ENCODE measurements at regions not wholly inside any gene's neighbourhood (a gene's known extent, or its start where the extent isn't known, plus 50 kb on each side); places are given as distances from the start of the nearest gene placed in this dataset.

DNA sequence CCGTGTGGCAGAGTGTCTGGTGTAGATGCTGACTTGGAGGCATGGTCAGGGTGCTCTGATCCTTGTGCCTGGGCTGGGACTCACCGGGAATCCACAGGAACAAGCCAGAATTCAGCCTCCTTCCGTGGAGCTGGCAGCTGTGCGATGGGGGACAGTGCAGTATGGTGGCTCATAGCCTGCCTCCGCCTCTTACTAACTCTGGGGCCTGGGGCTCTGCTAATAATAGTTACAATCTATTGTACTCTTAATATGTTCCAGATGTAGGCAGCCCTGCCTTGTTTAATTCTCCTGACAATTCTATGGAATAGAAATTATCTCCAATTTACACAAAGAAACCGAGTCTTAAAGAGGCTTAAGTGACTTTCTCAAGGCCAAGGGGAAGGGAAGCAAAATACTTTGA lies 77.6 kb downstream of the PCDH1 start:
- DNase-seq (ENCODE audit: low read depth), result peak; percentile 76

DNA sequence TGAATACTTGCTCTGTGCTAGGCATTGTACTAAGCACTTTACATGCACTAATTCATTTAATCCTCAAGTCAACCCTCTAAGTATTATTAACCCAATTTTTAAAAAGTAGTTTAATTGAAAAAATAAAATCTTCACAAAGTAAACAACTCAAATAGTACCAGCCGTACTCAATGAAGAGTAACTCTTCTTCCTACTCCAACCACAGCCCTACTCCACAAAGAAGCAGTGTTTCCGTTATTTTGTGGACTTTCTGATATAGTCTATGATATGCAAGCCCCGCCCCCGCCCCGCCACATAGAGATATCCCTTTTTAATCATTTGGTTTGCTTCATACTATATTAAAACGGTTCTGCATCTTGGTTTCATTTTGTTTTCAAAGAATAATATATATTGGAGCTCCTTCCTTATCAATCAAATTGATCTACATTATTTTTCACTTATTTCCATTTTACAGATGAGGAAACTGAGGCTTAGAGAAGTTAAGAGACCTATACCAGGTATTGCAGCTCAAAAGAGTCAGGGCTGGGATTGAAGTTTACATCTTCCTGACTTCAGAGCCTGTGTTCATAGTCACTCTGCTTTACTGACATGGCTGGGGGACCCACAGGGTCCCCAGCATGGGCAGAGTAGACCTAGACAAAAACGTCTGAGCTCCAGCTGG lies 78.6 kb downstream of the PCDH1 start:
- DNase-seq (ENCODE audit: low read depth), result no peak

DNA sequence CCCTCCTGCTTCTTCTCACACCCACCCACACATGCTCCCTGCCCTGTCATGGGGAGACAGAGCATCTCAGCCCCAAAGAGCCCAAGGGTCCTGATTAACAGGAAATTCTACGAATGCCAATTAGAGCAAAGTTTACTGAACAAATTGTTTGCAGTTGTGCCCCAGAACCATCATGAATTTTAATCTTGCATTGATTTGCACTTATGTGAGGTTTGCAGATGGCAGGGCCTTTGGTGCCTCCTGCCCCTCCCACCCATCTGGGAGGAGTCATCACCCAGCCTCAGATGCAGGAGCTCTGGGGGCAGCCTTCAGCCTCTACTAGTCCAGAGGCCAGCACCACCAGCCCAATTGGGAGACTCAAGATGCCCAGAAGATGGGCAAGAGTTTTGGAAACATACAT lies 80.8 kb downstream of the PCDH1 start:
- DNase-seq (ENCODE audit: low read depth), result no peak

DNA sequence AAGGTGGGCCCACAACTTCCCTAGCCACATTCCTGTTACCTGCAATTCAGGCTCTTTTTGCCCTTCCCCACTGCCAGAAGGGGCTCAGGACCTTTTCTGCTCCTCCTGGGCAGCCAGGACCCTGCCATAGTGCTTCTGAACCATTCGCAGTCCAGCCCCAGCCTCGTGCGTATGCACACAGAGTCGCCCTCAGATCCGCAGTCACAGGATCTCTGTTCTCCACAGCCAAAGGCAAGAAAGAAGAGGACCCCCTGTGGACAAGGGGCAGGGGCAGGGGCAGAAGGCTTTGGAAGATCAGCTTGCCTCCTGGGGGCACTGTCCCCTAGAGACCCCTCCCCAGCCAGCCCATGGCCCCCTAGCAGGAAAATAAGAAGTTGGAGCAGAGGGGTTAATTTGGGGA lies 82.8 kb downstream of the PCDH1 start:
- DNase-seq (ENCODE audit: low read depth), result no peak

DNA sequence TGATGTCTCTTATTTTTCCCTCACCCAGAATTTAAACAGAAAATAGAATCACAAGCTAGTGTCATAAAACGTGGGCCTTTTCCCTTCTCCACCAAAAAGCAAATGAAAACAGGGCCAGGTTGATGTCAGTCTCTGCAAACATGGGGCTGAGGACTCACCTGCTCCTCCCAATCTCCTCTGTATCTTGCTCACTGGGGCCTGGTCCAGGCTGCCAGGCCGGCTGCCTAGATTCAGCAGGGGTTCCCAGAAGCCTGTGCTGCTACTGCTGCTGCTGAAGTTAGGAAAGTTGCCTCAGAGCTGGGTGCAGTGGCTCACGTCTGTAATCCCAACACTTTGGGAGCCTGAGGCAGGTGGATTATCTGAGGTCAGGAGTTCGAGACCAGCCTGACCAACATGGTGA lies 84.3 kb downstream of the PCDH1 start:
- DNase-seq (ENCODE audit: low read depth), result no peak

DNA sequence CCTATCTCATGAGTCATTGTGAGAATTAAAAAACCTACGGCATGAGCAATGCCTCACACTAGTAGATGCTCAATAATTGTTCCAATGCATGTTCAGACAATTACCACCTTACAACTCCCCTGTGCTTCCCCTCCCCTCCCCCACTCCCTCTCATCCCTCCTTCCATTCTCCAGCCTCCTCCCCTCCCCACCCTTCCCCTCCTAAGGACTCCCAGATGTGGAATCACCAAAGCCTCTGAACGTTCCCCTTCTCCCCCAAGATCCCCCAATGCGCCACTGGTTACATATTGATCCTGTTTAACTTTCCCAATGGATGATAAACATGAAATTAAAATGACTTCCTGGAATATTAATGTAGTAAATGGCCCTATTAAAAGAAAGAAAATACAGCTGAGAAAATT lies 84.8 kb downstream of the PCDH1 start:
- DNase-seq (ENCODE audit: low read depth), result no peak

DNA sequence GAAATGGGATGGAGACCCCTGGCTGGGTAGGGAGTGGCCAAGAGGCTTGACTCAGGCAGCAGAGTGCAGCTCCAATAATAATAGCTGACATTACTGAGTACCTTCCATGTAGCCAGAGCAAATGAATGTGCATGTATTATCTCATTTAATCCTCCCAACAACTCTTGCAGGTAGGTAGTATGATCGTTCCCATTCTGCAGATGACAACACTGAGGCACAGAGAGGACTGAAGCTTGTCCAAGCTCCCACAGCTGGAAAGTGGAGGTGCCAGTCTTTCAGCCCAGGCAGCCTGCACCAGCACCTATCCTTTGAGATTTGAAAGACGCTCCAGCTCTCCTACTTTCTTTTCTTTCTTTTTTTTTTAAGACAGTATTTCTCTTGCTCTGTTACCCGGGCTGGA lies 87.6 kb downstream of the PCDH1 start:
- no peak for DNase-seq (ENCODE audit: low read depth)

DNA sequence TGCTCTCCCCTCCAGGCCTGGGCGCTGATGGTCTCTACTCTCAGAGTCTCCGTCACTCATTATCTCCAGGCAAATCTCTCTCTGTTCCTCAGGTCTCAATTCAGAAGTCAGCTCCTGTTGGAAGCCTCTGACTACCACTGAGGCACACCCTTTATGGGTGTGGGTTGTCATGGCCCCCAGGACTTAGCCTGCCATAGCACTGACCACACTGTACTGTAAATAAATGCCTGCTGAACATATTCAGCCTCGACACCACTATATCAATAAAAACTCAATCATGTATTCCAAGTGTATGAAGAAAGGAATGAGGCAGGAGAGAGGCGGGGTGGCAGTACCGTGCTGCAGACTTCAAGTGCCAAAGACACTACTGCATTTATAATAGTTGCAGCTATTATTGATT lies 88.9 kb downstream of the PCDH1 start:
- DNase-seq (ENCODE audit: low read depth), result no peak

DNA sequence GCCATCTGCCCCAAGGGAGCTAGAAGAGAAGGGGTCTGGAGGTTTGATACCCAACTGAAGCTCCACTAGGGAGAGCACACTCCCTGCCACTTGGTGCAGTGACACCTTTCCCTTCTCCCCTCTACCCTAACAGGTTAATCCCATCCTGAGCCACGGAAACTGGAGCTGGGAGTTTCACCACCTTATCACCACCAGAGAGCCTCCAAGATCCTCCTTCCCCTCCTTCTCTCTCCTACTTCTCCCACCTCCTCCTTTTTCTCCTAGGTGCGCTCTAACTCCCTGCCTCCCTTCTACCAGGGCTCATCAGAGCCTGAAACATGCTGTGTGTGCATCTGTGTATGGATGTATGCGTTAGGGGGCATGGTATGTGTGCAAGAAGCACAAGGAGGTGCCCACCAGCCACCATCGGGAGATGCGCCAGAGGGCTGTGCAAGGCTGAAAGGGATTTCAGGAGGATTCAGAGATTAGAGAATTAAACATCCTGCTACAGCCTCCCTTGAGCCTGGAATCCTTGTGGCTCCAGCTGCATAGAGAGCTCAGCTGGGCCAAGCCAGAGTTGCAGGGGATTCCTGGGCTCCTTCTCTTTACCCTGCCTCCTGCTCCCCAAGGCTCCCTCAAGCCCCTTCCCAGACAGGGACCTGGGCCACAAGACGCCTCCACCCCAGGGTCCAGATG lies 89.8 kb downstream of the PCDH1 start:
- no peak for DNase-seq (ENCODE audit: low read depth)

DNA sequence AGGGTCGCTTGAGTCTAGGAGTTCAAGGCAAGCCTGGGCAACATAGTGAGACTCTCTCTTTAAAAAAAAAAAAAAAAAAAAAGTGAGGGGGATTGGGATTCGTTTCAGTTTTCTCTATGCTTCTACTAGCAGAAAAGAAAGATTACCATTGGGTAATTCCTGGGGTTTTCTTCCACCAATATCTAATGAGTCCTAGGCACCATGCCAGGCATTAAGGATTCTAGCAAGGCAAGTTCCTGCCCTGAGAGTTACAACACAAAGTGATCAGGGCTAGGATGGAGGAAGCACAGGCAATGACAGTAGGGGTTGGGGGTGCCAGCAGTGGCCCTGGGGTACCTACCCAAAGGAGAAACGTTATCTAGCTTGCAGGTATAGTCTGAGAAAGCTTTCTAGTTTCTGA lies 90.8 kb downstream of the PCDH1 start:
- DNase-seq (ENCODE audit: low read depth), result no peak

DNA sequence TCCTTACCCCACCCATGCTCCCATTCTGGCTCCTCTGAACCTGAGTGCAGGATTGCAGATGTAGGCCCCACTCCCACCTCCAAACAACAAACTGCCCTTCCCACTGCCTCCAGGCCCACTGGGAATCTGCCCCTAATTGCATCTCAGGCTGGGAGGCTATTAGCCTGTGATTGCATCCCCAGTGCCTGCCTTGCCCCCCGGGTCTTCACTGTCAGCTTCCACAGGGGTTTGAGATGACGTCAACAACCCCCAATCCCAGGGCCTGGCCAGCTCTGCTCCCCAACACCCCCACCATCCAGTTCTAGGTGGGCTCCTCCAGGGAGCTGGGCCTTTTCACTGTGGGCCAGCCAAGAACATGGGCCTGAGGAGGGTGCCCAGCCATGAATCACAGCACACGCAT lies 91.5 kb downstream of the PCDH1 start:
- DNase-seq (ENCODE audit: low read depth), result no peak

DNA sequence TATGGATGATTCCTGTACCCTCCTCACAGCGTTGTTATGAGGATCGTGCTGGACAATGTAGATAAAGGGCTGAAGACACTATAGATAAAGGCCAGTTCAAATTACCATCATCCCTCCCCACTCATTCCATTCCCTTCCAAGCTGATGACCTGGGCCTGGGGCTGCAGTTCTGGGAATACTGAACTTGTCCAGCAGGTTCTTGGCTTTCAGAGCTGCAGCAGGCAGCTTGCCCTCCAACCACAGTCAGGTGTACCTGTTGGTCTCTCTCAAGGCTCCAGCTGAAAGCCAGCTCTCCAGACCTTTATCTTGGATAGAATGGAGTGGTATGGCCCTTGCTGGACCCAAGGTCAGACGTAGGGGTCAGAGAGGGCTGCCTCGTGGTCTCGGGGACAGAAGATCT lies 92.5 kb downstream of the PCDH1 start:
- no peak for DNase-seq (ENCODE audit: low read depth)

DNA sequence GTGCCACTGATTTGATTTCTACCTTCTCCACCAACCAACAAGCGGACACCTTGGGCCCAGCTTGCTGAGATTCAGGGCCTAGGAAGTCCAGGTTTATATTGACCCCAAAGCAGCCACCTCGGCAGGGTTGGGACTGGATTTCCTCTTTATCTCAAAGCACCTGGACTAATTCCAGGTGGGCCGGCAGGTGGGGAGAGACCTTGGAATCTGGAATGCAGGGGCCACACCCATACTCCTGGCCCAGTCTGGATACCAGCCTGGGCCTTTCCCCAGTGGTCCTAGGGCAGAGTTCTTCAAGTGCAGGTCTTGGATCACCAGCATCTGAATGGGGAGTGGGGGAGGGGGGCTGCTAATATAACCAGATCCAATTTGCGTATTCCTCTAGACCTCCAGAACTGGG lies 93.1 kb downstream of the PCDH1 start:
- DNase-seq (ENCODE audit: low read depth), result no peak

DNA sequence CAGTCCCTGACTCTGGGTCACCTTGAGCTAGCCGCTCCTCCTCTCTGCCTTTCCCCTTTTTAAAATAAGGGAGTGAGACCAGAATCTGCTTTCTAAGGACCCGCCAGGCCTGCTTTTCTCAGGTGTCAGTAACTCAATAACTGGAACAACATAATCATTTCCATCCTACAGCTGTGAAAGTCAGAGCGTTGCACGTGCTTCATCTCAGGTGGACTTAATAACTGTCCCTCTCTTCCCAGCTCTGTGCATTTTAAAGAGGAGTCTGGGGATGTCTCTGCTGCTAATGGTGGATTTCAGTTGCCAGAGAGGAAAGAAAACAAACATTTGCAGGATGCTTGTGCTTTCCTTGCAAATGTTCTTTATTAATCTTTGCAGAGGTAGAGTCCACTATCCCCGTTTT lies 93.7 kb downstream of the PCDH1 start:
- no peak for DNase-seq (ENCODE audit: low read depth)

DNA sequence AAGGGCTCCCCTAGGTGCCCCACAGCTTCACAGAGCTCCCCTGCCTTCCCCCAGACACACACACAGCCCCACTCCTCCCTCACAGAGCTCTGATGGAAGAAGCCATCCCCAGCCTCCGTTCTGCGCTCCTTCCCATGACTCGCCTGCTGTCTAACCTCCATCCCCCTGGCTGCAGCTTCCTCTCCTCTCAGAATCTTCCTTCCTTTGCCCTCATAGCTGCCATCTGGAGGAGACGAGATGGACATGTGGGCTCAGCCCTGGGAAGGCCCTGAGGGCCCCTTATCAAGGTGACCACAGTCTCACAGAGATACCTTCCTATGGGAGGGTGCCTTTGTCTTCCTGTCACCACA lies 94.3 kb downstream of the PCDH1 start:
- DNase-seq (ENCODE audit: low read depth), result no peak

DNA sequence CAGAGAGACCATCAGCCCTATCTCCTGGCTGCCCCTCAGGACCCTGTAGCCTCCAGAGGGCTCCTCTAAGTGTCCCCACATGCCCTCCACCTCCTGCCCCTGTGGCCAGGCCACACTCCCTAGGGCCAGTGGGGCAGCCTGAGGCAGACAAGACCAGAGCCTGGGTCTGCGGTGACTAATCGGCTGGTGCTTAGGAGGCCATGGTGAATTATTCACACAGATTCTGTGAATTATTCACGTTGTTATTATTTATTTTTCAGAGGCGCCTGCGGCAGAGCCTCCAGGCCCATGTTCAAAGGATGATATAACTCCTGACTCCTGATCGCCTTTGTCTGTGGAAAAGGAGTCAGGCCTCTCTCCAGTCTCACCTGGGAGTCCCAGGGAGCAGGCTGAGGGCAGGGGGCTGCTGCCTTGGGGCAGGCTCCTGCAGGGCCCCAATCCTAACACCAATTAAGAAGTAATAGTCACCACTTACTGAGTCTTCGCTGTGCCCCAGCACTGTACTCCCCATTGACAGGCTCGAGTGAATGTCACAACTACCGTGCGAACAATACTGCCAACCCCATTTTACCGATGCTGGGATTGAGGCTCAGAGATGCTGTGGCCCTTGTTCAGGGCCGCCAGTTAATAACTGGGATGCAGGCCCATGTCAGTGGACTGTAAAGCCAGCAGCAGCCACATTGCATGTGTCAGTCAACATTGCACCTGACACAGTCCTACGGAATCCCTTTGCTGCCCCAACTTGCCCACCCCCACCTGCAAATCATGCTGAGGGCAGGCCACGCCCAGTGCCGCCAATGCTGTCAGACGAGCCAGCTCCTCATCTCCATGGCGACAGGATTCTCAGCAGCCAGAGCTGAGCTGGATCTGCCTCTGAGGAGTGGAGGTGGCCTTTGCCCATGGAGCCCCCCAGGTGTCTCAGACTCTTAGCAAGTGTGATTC lies 94.9 kb downstream of the PCDH1 start:
- DNase-seq (ENCODE audit: low read depth), result no peak

DNA sequence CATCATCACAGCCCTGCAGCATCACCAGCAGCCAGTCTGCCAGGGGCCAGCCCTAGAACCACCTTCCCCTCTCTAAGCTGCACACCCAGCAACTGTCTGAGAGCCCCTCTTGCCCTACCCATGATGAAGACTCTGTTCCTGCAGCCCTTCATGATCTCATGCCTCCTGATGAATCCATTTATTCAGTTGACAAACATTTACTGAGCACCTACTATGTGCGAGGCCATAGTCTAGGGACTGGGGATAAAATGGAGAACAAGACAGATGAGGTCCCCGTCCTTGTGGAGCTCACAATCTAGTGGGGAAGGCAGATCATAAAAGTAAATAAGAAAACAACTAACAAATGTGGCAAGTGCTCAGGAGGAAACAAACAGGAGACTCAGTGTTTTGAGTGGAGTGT lies 96.3 kb downstream of the PCDH1 start:
- DNase-seq (ENCODE audit: low read depth), result no peak

DNA sequence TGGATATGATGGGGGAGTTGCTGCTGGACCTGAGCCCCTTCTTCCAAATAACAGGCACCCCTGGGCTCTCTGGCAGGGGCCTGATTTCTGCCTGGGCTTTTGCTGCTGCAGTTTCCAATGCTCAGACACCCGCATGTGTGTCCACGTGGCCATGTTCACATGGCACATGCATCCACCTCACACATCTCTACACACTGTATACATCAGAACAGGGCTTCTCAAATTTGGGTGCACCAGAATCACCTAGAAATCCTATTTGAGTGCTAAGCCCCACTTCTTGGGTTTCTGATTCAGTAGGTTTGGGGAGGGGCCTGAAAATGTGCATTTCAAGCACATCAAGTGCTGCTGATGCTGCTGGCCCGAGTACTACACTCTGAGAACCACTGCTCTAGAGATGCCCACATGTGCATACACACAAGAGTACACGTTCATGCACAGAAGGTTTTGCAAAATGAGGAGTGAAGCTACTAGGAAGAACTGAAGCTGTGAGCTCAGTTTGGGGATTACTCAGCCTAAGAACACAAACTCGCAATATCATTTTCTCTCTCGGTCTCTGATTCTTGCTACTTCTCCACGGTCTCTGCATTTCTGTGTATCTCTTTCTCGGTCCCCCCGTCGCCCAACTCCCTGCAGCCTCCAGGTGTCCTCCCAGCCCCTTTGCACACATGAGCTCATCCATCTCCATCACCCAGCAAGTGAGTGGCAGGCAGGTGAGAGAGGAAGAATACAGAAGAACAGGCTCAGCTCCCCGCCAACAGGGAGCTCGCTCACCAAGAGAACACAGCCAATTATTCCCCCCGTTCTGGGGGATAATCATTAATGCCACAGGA lies 97.0 kb downstream of the PCDH1 start:
- no peak for DNase-seq (ENCODE audit: low read depth)

DNA sequence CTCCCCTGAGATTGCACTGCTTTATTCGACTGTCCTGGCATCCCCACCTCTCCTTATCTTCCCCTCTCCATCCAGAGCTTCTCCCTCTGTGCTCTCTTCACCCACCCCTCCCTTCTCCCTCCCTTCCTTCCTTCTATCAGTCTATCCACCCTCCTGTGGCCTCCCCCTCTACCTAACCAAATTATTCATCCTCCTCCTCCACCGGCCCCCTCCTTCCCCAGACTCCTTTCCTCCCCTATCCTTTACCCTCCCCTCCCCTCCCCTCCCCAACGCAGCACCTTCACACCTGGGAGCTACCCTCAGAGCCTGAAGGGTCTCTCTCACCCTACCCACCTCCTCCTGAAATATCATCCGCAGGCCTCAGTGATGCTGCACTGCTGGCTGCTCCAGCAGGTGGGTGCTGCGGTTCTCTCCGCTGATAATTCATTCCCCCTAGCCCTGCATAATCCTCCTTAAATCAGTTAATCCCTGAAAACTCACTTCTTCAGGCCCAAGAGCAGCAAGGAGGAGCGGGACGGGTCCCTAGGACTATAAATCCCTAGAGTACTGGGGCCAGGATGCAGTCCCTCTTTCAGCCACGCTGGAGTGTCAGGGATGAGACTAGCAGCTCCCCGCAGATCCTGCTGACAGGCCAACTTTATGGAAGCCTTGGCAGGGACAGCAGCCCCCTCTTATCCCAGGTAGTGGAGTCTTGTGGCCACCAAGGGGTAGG lies 97.8 kb downstream of the PCDH1 start:
- DNase-seq (ENCODE audit: low read depth), result no peak

DNA sequence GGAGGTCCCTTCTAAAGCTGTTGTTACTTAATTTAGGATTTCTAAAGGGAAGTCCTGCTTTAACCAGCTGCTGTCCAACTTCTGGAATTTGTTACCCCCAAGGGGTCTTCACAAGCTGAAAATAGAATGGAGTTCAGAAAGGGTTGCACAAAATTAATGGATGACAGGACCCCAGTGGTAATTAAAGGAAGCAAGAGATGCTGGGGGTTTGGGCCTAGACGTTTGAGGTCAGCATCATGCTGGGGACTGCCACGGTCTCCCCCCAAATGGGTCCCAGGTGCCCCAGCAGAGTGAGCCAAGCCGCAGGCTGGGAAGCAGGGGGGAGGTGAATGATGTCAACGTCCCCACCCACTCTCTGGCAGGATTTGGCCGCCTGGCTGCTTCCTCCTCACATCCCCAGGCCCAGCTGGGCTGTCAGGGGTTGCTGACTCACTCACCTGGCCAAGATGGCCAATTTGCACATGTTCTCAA lies 97.5 kb upstream of the ARAP3 start:
- DNase-seq (ENCODE audit: low read depth), result peak; percentile 21

DNA sequence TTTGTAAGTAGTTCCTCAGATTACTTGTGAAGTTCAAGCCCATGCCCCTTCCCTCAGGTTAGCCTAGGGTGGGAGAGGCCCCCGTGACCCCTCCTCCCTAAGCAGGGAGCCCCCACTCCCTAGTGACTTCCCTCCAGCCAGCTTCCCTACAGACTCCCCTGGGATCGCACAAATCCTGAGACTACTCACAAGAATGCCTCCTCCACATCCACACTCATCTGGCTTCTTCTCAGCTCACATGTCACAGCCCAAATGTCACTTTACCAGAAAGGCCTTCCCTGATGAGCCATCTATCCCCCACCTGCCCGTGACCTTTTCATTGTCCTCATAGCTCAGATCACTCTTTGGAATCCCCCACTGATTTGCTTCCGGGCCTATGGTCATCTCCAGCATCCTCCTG lies 96.7 kb upstream of the ARAP3 start:
- no peak for DNase-seq (ENCODE audit: low read depth)
